BJ (cell line): ENCODE measurements at regions not wholly inside any gene's neighbourhood (a gene's known extent, or its start where the extent isn't known, plus 50 kb on each side); places are given as distances from the start of the nearest gene placed in this dataset.

Experiments used
- CTCF ChIA-PET: fragments of 350-600 bp; formaldehyde crosslinking; extraction: SDS; loops from one replicate; lab custom pipeline; 2021; ENCODE audit warnings: antibody characterized with exemption, inconsistent platforms; lab: Yijun Ruan, JAX
- POLR2A ChIA-PET: fragments of 300-600 bp; sonication (Branson Sonifier 250); formaldehyde crosslinking; extraction: SDS; loops from one replicate; lab custom pipeline; 2021; ENCODE audit warnings: antibody characterized with exemption; lab: Charles Lee
- DNase-seq: peaks from one replicate; pipeline ENCODE4 v3.0.0-alpha.2; 2011; ENCODE audit warnings: low read depth
- H3K27me3 ChIP-seq: 2 replicates; pipeline ENCODE4 v1.6.0; 2011; ENCODE audit warnings: low read length; ENCODE audit not compliant: control insufficient read depth, insufficient read depth
- H3K36me3 ChIP-seq: 2 replicates; pipeline ENCODE4 v1.5.1; 2011; ENCODE audit warnings: low read length; ENCODE audit not compliant: control insufficient read depth, insufficient read depth
- H3K4me3 ChIP-seq: 2 replicates; pipeline ENCODE4 v1.5.1; 2011; ENCODE audit warnings: low read depth, mild to moderate bottlenecking, control low read depth, low read length
- TF ChIP-seq, protein P1 (sequence below): IDR thresholded peaks from 2 replicates; pipeline ENCODE4 v1.5.1; 2011; ENCODE audit warnings: low read depth, mild to moderate bottlenecking, control low read depth, inconsistent platforms, low read length, moderate library complexity; ENCODE audit not compliant: insufficient read depth

DNA sequence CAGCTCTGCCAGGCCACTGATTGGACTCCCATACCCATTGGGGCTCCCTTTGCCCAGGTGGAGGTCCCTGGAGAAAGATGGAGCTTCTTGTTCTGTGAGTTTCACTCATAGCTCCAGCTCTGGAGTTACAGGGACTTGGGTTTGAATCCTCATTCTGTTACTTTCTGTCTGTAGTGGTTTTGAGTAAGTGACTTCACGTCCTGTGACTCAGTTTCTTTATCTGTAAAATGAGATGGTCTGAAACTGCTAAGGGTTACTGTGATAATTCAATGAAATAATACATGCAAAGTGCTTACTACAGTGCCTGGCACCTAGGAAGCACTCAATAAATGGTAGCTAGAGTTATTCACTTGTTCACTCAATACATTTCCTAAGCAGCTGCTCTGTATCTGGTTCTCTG, 88.5 kb upstream of the SLC2A1 start:
- Histone ChIP-seq H3K36me3 (no peaks in the 10 kb centered on the region), H3K4me3 (no peak overlapping the region), H3K27me3 (peaks cover 2% of the 10 kb centered on the region; the same call in 1 of the 2 replicates)
- ChIA-PET CTCF (interaction anchor here (0.5 to 1.5 kb wide), 3 partner anchors 14 to 271 kb away, joined by 3 to 5 read pairs (median 3); no protein-coding TSS in a partner anchor), POLR2A (no interaction called here)
- TF ChIP-seq, protein P1, sequence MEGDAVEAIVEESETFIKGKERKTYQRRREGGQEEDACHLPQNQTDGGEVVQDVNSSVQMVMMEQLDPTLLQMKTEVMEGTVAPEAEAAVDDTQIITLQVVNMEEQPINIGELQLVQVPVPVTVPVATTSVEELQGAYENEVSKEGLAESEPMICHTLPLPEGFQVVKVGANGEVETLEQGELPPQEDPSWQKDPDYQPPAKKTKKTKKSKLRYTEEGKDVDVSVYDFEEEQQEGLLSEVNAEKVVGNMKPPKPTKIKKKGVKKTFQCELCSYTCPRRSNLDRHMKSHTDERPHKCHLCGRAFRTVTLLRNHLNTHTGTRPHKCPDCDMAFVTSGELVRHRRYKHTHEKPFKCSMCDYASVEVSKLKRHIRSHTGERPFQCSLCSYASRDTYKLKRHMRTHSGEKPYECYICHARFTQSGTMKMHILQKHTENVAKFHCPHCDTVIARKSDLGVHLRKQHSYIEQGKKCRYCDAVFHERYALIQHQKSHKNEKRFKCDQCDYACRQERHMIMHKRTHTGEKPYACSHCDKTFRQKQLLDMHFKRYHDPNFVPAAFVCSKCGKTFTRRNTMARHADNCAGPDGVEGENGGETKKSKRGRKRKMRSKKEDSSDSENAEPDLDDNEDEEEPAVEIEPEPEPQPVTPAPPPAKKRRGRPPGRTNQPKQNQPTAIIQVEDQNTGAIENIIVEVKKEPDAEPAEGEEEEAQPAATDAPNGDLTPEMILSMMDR: no peak
- no peak for DNase-seq

DNA sequence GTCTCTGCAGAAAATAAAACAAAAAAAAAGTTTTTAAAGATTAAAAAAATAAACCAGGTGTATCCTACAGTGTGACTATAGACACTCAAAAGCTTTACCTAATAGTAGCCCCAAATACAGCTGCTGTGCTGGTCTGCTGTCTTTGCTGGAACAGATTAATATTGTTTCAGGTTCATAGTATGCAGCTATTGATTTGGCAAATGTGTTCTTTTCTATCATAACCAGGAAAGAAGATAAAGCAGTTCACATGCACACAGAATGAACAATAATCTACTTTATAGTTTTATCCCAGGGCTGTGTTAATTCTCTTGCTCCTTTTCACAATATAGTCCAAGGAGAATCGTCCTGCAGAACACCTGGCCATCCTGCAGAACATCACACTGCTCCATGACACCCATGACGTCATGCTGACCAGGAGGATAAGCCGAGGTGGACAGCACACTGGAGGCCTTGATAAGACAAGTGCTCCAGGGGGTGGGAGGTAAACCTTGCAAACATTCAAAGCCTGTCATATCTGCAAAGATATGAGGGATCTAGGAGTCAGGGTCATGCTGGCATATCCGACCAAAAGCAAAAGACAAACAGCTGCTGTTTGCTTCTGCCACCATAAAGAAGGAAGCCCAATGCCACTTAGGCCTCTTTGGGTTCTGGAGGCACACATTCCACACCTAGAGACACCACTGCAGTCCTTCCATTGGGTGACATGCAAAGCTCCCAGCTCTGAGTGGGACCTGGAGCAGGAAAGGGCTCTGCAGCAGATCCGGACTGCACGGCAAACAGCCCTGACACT, 86.1 kb upstream of the SLC2A1 start:
- H3K27me3 ChIP-seq: peaks cover 2% of the 10 kb centered on the region; the same call in 1 of the 2 replicates
- ChIA-PET CTCF (no interaction called here), POLR2A (no interaction called here)
- DNase-seq: no peak
- H3K36me3 ChIP-seq: no peaks in the 10 kb centered on the region
- no peak overlapping the region for H3K4me3 ChIP-seq
- TF ChIP-seq, protein P1: no peak

DNA sequence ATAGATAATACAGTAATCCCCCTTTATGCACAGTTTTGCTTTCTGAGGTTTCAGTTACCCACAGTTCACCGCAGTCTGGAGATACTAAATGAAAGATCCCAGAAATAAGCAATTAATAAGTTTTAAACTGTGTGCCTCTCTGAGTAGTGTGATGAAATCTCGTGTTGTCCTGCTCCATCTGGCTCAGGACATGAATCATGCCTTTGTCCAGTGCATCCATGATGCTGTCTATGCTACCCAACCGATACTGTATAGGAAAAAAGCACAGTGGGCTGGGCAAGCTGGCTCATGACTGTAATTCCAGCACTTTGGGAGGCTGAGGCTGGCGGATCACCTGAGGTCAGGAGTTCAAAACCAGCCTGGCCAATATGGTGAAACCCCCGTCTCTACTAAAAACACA, 85.0 kb upstream of the SLC2A1 start:
- CTCF ChIA-PET: no interaction called here
- Histone ChIP-seq H3K27me3 (peaks cover 2% of the 10 kb centered on the region; the same call in 1 of the 2 replicates), H3K4me3 (no peak overlapping the region), H3K36me3 (no peaks in the 10 kb centered on the region)
- TF ChIP-seq, protein P1: no peak
- no peak for DNase-seq
- POLR2A ChIA-PET: no interaction called here

DNA sequence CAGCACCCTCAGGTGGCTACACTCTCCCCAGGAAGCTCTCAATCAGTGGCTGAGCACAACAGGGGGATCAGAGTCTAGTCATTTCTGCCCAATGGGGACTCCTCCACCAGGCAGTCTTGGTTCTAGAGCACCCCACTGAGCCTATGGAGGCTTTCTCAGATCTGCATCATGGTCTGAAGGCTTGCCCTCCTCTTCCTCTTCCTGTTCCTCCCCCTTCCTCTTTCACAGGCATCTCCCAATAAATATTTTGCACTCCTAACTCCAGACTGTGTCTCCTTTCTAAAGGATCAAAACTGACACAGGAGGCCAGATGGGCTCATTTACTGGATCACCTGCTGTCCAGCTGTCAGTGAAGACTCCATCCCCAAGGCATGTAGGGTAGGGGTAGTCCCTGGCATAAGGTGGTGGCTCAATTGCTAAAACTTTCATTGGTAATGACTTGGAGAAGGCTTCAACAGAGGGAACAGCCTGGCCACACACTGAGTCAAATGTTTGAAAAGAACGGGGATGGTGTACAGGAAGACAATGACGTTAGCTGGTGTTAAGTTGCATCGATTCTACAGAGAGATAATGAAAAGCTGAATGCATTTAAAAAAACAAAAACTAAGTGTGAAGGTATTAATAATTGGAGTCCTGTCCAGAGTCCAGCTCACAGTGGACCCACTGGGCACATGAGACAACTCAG, 84.2 kb upstream of the SLC2A1 start:
- TF ChIP-seq, protein P1: no peak
- ChIA-PET POLR2A (no interaction called here), CTCF (no interaction called here)
- DNase-seq: no peak
- no peaks in the 10 kb centered on the region for H3K36me3 ChIP-seq
- no peak overlapping the region for H3K4me3 ChIP-seq
- peaks cover 2% of the 10 kb centered on the region; the same call in 1 of the 2 replicates for H3K27me3 ChIP-seq

DNA sequence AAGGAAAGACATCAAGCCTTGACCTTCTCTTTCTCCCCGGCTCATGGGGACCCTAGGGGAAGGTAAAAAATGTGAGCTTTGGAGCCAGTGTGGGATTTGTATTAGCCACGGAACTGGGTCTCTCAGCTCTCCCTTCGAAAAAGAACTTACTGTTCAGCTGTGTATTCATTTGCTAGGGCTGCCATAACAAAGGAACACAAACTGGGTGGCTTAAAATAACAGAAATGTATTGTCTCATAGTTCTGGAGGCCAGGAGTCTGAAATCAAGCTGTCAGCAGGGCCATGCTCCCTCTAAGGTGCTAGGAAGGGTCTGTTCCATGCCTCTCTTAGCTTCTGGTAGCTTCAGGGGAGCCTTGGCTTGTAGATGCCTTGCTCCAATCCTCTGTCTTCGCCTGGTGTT, 83.5 kb upstream of the SLC2A1 start:
- TF ChIP-seq, protein P1: no peak
- Histone ChIP-seq H3K27me3 (peaks cover 2% of the 10 kb centered on the region; the same call in 1 of the 2 replicates), H3K36me3 (no peaks in the 10 kb centered on the region), H3K4me3 (no peak overlapping the region)
- DNase-seq: no peak
- ChIA-PET POLR2A (no interaction called here), CTCF (no interaction called here)
